ENCODE measurements at regions not wholly inside any gene's neighbourhood (a gene's known extent, or its start where the extent isn't known, plus 50 kb on each side); places are given as distances from the start of the nearest gene placed in this dataset.

GRCh38 chr10:128419466-128420019 lies 293.3 kb upstream of the MKI67 start:
- WGBS, 2 donors, result 53 to 71% methylated on average over 4 of the region's 4 CpGs
- TF ChIP-seq CTCF (IDR thresholded peaks at IDR 0.05), result no peak
- TF ChIP-seq POLR2A (IDR thresholded peaks at IDR 0.05), result no peak
- DNase-seq (ENCODE audit: low spot score in 2 of 2), result no peak
- intact Hi-C loops (cut with DNase I; ENCODE audit: low total_unique reads), result no loop called here
- no peak overlapping the region for H3K4me3 ChIP-seq (ENCODE audit: low read depth, poor library complexity, severe bottlenecking)

GRCh38 chr10:128420623-128421022 lies 294.4 kb upstream of the MKI67 start:
- intact Hi-C loops (cut with DNase I; ENCODE audit: low total_unique reads), result no loop called here
- no peak for DNase-seq (ENCODE audit: low spot score in 2 of 2)
- 39 to 61% methylated on average over 3 of the region's 3 CpGs for WGBS, 2 donors
- no peak overlapping the region for H3K4me3 ChIP-seq (ENCODE audit: low read depth, poor library complexity, severe bottlenecking)
- TF ChIP-seq CTCF (IDR thresholded peaks at IDR 0.05), result no peak

- no peak overlapping the region for H3K4me3 ChIP-seq (ENCODE audit: low read depth, poor library complexity, severe bottlenecking)
- peak in 1 of 2 donors; percentile 43 for DNase-seq (ENCODE audit: low spot score in 2 of 2)
- WGBS, 2 donors, result 60 to 75% methylated on average over 9 of the region's 9 CpGs
- intact Hi-C loops (cut with DNase I; ENCODE audit: low total_unique reads), result no loop called here
- TF ChIP-seq CTCF (IDR thresholded peaks at IDR 0.05), result no peak
- no peak for TF ChIP-seq POLR2A (IDR thresholded peaks at IDR 0.05)
These were observed 295.3 kb upstream of the MKI67 start for GRCh38 chr10:128421371-128422160.

- intact Hi-C loops (cut with DNase I; ENCODE audit: low total_unique reads), result no loop called here
- 76 to 77% methylated on average over 13 of the region's 13 CpGs for WGBS, 2 donors
- H3K4me3 ChIP-seq (ENCODE audit: low read depth, poor library complexity, severe bottlenecking), result no peak overlapping the region
- TF ChIP-seq POLR2A (IDR thresholded peaks at IDR 0.05), result no peak
- TF ChIP-seq CTCF (IDR thresholded peaks at IDR 0.05), result no peak
- DNase-seq (ENCODE audit: low spot score in 2 of 2), result no peak
These were observed 296.0 kb upstream of the MKI67 start for GRCh38 chr10:128422190-128422589.

- WGBS, 2 donors, result 81% methylated on average over 5 of the region's 5 CpGs
- DNase-seq (ENCODE audit: low spot score in 2 of 2), result no peak
- H3K4me3 ChIP-seq (ENCODE audit: low read depth, poor library complexity, severe bottlenecking), result no peak overlapping the region
- intact Hi-C loops (cut with DNase I; ENCODE audit: low total_unique reads), result no loop called here
- TF ChIP-seq POLR2A (IDR thresholded peaks at IDR 0.05) (no peak), CTCF (IDR thresholded peaks at IDR 0.05) (no peak)
These were observed 296.8 kb upstream of the MKI67 start for GRCh38 chr10:128422999-128423398.

All from lower leg skin (tissue), 4 donors.